Retinal pigment epithelial cell (primary cell): ENCODE measurements at regions not wholly inside any gene's neighbourhood (a gene's known extent, or its start where the extent isn't known, plus 50 kb on each side); places are given as distances from the start of the nearest gene placed in this dataset.
"Not testable (repeated sequence)": the region's sequence is repeated elsewhere in the genome, so short reads cannot be mapped to it uniquely, and the experiment has no call there.

Experiments used
- DNase-seq: peaks from one replicate; pipeline ENCODE4 v3.0.0-alpha.2; 2010; ENCODE audit warnings: low read depth
- H3K4me3 ChIP-seq: 2 replicates; pipeline ENCODE4 v1.5.1; 2011; ENCODE audit warnings: mild to moderate bottlenecking, low read length, control low read depth, moderate library complexity
- CTCF ChIP-seq: conservative IDR thresholded peaks from 2 replicates; pipeline ENCODE4 v1.5.1; 2011; ENCODE audit warnings: low read depth, low read length, control low read depth, inconsistent platforms

DNA sequence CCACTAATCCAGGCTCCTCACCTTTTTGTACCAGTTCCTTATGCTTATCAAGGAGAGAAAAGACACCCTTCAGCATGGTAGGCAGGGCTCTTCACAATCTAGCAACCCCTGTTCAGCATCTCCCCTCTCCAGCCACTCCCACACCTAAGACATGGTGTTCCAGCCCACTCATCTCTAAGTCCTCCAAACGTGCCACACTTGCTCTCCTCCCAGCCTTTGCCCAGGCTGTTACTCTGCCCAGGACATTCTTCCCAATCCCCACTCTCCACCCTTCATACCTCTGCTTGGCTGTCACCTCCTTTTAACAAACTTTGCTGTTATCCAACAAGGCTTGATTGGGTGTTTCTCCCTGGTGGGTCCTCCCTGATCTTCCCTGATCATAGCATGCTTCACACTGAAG, 270.6 kb upstream of the CHAC2 start:
- H3K4me3 ChIP-seq: no peak overlapping the region
- DNase-seq: no peak
- TF ChIP-seq CTCF: no peak

DNA sequence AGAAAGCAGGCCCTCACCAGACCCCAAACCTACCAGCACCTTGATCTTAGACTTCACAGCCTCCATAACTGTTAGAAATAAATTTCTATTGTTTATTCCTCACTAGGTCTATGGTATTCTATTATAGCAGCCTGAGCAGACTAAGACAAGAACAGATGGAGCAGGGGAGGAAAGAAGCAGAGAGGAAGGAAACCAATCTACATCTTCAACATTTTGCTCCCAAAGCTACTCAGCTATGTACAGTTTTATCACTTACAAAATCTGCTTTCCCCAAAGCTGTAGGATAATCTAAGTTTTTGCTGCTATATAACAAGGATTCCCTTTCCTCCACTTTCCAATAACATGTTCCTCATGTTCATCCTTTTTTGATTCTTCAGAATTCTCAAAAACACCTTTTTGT, 274.4 kb upstream of the CHAC2 start:
- no peak for DNase-seq
- no peak for TF ChIP-seq CTCF
- no peak overlapping the region for H3K4me3 ChIP-seq

DNA sequence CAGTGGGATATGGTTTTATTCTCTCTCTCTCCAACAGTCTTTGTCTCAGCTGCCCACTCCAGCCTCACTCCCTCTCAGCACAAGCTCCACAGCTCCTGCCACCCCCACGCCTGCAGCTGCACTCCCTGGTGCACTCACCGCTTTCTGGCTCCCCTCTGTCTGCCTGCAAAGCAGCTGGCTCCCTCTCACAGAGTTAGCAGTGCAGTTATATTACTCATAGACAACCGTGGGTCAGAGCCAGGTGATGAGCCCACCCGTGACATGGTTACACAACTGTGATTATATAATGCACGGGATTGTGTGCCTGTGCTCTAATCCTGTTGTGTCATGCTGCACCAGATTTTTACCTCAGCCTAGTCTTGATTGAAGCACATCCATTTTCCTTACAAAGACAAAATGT, 276.9 kb upstream of the CHAC2 start:
- H3K4me3 ChIP-seq: no peak overlapping the region
- no peak for DNase-seq
- no peak for TF ChIP-seq CTCF

- H3K4me3 ChIP-seq, DNase-seq: not testable (repeated sequence)
Measured at GRCh38 chr2:53486185-53486899, 281.3 kb upstream of the CHAC2 start.

DNA sequence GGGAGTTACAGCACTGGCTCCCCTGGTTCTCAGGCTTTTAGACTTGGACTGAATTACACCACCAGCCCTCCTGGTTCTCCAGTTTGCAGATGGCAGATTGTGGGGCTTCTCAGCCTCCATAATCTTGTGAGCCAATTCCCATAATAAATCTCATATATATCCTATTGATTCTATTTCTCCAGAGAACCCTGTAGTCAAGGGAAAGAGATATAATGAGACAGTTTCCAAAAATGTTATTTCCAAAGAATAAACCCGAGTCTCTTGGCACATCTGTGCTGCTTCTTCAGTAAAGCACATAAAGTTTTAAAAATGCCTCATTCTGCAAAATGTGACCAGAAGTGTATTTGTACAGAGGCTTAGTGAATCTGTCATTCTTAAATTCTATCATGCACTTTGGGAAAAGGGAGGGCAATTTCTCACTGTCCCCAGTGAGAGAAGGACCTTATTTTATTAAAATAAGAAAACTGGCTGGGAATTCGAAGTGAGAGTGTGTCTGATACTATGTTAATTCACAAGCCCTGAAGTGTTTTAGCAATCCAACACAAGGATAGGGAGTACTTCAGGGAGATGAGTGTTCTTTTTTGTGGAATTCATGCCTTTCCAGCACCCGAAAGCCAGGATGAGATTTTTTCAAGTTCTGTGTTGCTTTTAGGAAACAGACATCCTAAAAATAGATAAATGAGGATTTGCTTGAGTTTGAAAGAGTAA, 282.4 kb upstream of the CHAC2 start:
- TF ChIP-seq CTCF: no peak
- no peak for DNase-seq
- no peak overlapping the region for H3K4me3 ChIP-seq

DNA sequence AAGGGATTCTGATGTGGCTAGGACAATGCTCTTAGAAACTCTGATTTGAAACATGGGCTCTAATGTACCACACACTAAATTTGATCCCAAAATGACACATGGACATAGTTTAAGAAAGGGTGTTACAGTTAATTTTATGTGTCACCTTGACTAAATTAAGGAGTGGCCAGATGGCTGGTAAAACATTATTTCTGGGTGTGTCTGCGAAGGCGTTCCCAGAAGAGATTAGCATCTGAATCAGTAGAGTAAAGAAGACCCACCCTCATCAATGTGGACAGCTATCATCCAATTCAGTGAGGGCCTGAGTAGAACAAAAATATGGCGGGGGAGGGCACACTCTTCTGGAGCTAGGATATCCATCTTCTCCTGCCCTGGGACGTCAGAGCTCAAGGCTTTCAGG, 283.1 kb upstream of the CHAC2 start:
- DNase-seq: no peak
- TF ChIP-seq CTCF: no peak
- H3K4me3 ChIP-seq: no peak overlapping the region

DNA sequence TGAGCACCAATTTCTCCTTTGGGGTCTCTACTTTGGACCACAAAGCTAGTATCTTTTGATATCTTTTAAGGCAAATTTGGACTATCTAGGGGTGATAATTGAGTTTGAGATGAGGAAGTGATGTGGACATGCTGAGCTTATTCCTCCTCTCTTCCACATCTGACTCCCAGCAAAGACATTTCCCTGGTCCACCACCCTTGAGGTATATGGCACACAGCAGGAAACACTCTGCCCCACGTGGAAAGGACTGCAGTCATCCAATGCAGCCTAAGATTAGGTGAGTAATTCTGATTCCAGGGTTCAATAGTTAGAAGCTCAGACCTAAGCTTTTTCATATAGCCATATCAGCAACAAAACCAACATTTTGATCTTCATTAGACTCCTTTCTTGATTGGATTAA, 290.1 kb upstream of the CHAC2 start:
- H3K4me3 ChIP-seq: no peak overlapping the region
- no peak for DNase-seq
- no peak for TF ChIP-seq CTCF
